GM12865 (cell line): ENCODE measurements at regions not wholly inside any gene's neighbourhood (a gene's known extent, or its start where the extent isn't known, plus 50 kb on each side); places are given as distances from the start of the nearest gene placed in this dataset.

ENCODE experiments used
- DNase-seq: peaks from one replicate; pipeline ENCODE4 v3.0.0; 2010; ENCODE audit warnings: low read depth
- H3K4me3 ChIP-seq: 2 replicates; pipeline ENCODE4 v1.5.1; 2011; ENCODE audit warnings: mild to moderate bottlenecking, low read depth, low read length, control low read depth
- TF ChIP-seq, protein P1 (sequence below): IDR thresholded peaks from 2 replicates; pipeline ENCODE4 v1.5.1; 2011; ENCODE audit warnings: low read length, control low read depth, low read depth, inconsistent platforms; ENCODE audit not compliant: insufficient read depth; ENCODE audit errors: missing control alignments

DNA sequence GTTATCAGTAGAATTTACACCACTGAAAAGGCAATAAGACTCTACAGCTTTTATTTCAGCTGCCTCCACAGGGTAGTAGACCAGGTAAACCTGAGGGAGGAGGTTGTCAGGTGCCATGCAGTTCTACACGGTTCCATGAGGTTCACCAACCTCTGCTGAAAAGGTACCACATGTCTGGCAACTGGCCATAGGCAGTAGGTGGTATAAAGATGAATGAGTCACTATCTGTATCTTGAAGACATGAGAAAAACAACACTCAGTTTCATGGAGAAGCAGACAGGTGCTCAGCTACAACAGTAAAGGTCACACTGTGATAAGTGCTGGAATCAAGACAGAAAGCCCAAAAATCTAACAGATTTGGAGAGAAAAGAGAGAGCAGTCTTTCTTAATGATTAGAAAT is 145.4 kb downstream of the PTGER3 start:
- DNase-seq = no peak
- TF ChIP-seq, protein P1, sequence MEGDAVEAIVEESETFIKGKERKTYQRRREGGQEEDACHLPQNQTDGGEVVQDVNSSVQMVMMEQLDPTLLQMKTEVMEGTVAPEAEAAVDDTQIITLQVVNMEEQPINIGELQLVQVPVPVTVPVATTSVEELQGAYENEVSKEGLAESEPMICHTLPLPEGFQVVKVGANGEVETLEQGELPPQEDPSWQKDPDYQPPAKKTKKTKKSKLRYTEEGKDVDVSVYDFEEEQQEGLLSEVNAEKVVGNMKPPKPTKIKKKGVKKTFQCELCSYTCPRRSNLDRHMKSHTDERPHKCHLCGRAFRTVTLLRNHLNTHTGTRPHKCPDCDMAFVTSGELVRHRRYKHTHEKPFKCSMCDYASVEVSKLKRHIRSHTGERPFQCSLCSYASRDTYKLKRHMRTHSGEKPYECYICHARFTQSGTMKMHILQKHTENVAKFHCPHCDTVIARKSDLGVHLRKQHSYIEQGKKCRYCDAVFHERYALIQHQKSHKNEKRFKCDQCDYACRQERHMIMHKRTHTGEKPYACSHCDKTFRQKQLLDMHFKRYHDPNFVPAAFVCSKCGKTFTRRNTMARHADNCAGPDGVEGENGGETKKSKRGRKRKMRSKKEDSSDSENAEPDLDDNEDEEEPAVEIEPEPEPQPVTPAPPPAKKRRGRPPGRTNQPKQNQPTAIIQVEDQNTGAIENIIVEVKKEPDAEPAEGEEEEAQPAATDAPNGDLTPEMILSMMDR = no peak
- no peak overlapping the region for H3K4me3 ChIP-seq

DNA sequence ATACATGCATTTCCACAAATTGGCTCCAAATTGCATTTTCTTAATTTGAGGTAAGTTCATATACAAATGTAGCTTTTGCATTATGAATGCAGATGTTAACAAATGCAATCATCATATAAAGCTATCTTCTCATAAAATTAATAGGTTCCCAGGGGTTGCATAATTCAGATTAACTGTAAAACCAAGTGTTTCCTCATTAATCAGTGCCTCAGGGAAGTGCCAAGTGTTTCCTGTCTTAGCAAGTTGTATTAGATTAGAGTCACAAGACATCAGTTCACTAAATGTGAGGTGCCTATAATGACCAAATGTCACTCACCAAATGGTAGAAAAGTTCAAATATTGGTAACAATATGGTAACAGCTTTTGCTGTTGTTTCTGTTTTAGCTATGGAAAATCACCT is 140.8 kb downstream of the PTGER3 start:
- H3K4me3 ChIP-seq = no peak overlapping the region
- no peak for DNase-seq
- TF ChIP-seq, protein P1 = no peak

DNA sequence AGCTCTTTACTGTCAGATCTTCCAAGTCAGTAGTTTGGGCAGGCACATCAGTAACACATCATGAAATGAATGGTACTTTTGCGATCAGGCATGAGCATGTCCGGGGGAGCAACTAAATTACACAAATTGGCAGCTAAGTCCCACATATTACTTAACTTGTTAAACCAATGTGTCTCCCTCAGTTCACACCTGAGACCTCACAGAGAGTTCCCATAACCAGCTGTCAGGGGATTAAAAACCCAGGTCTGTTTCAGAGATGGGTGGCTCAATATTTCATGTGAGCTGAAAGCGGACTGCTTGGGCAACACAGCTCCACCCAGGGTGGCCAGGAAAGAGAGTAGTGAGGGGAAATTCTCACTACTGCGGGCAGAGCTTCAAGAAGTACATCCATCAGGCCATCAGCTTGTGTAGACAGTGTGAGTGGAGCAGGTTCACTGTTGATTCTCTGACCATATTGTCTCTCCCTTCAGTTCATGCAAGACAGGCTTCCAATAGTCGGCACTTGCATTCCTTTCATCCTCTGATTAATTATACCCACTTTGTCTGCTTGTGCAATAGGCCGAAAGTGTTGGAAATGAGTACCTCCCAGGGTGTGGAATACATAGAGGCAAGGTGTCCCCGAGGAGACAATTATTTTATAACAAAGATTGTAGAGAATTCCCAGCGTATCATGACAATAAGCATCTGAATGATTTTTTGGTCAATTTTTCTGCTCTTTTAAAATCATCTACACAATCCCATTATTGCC is 139.9 kb downstream of the PTGER3 start:
- DNase-seq = no peak
- H3K4me3 ChIP-seq = no peak overlapping the region
- TF ChIP-seq, protein P1 = no peak

DNA sequence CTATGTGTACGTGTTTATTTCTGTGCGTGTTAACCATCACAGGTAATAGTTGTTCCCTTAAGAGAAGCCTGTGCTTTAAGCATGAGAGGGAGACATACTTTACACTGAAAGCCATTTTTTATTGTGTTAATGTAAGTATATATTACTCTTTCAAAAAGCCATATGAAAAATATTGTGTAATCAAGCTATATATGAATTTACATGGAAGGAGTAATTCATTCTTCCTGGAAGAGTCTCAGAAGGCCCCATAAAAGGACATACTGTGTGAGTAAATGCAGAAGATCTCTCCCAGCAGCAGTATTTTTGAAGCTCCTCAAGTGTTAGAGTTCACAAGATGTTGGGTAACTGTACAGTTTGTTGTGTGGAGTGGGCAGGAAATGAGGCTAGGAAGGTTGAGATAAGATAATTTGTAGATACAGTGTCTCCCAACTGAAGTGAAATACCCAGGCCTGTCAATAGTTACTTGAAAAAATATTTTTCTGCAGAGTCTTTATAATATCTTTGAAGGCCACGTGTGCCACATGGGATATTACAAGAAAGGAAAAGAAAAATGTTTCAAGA is 138.3 kb downstream of the PTGER3 start:
- H3K4me3 ChIP-seq = no peak overlapping the region
- TF ChIP-seq, protein P1 = no peak
- DNase-seq = no peak

DNA sequence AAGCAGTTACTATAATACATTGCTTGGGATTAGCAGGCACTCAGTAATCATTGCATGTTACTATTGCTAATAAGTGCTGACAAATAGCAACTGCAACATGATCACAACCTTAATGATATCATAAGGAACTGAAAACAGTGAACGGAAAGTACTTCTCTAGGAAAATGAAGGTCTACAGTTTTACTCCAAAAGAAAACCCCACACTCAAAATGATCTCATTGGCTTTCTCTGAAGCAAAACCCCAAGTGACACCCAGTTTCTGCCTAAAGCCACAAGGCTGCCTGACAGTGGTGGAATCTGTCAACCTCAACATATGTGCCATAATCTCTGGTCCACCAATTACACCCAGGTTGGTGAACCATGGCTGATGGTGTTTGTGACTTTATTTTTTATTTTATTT is 137.6 kb downstream of the PTGER3 start:
- DNase-seq = peak; percentile 13
- H3K4me3 ChIP-seq = no peak overlapping the region
- TF ChIP-seq, protein P1 = no peak

DNA sequence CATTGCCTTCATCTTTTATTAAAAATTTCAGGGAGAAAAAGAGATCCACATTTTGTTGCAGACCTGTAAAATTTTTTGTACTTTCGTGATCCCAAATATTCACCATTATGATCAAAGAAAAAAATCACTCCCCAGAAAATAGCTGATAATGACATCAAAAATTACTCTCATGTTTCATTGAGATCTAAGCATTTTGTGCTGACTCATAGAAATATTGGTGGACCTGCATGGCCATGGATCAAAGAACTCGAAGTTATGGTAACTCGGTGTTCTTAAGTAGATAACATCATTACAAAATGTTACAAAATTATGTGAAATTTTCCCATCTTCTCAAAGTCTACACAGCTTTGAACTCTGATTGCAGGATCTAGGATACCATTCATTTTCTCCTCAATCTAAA is 135.8 kb downstream of the PTGER3 start:
- H3K4me3 ChIP-seq = no peak overlapping the region
- TF ChIP-seq, protein P1 = no peak
- no peak for DNase-seq

DNA sequence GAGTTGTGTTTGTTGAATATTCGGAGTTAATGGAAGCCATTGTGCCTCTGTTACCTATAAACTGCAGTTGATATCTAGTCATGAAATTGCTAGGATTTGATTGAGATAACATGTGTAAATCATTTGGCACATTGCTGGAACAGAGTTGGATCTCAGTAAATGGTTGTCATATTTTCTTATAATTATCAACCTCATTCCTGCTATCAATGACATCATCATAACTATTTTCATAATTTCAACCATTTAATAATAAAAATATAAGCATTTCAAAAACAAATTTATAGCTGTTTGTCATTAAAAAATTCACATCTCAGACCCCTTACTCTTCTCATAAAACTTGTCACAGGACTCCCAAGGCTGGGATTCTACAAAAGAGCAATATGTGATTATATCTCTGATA is 133.4 kb downstream of the PTGER3 start:
- H3K4me3 ChIP-seq = no peak overlapping the region
- TF ChIP-seq, protein P1 = no peak
- no peak for DNase-seq
